ENCODE measurements at regions not wholly inside any gene's neighbourhood (a gene's known extent, or its start where the extent isn't known, plus 50 kb on each side); places are given as distances from the start of the nearest gene placed in this dataset.

GRCh38 chr2:23283653-23284052 lies 101.3 kb upstream of the KLHL29 start:
- Histone ChIP-seq H3K27ac (ENCODE audit: insufficient read depth, low read length) (no peak overlapping the region), H3K9me3 (ENCODE audit: control insufficient read depth, insufficient read depth, low read depth, low read length) (no peaks in the 10 kb centered on the region), H2AFZ (ENCODE audit: low read length) (no peak overlapping the region), H3K27me3 (ENCODE audit: control insufficient read depth, insufficient read depth, low read length) (no peaks in the 10 kb centered on the region), H3K79me2 (ENCODE audit: control insufficient read depth, insufficient read depth, low read length) (no peaks in the 10 kb centered on the region), H3K4me1 (ENCODE audit: control insufficient read depth, extremely low read depth, insufficient read depth, low read length) (peaks cover 8% of the 10 kb centered on the region), H3K9ac (ENCODE audit: insufficient read depth, low read length) (no peak overlapping the region), H3K36me3 (ENCODE audit: control insufficient read depth, insufficient read depth, low read length) (no peaks in the 10 kb centered on the region), H4K20me1 (ENCODE audit: control insufficient read depth, extremely low read depth, insufficient read depth, low read length) (no peaks in the 10 kb centered on the region), H3K4me3 (replicated peaks in 1 of 4; ENCODE audit: control extremely low read depth in 1 of 4, insufficient read depth in 1 of 4, low read depth in 3 of 4, low read length in 4 of 4) (no peak overlapping the region), H3K4me2 (ENCODE audit: extremely low read depth, insufficient read depth, low read length) (no peak overlapping the region)
- no peak for TF ChIP-seq CTCF (conservative IDR thresholded peaks at IDR 0.05 in 1 of 2, IDR thresholded peaks at IDR 0.05 in 1 of 2; ENCODE audit: low read depth in 1 of 2, low read length in 2 of 2)
- TF ChIP-seq EZH2 (IDR thresholded peaks at IDR 0.05; ENCODE audit: low read length, missing control alignments), result no peak
- DNase-seq (ENCODE audit: low read depth in 2 of 2), result peak in 1 of 2 donors; percentile 9

- no peak for DNase-seq (ENCODE audit: low read depth in 2 of 2)
- Histone ChIP-seq H4K20me1 (ENCODE audit: control insufficient read depth, extremely low read depth, insufficient read depth, low read length) (no peaks in the 10 kb centered on the region), H3K27ac (ENCODE audit: insufficient read depth, low read length) (no peak overlapping the region), H3K36me3 (ENCODE audit: control insufficient read depth, insufficient read depth, low read length) (no peaks in the 10 kb centered on the region), H3K79me2 (ENCODE audit: control insufficient read depth, insufficient read depth, low read length) (no peaks in the 10 kb centered on the region), H3K27me3 (ENCODE audit: control insufficient read depth, insufficient read depth, low read length) (no peaks in the 10 kb centered on the region), H3K9me3 (ENCODE audit: control insufficient read depth, insufficient read depth, low read depth, low read length) (no peaks in the 10 kb centered on the region), H3K4me3 (replicated peaks in 1 of 4; ENCODE audit: control extremely low read depth in 1 of 4, insufficient read depth in 1 of 4, low read depth in 3 of 4, low read length in 4 of 4) (no peak overlapping the region), H3K9ac (ENCODE audit: insufficient read depth, low read length) (no peak overlapping the region), H3K4me1 (ENCODE audit: control insufficient read depth, extremely low read depth, insufficient read depth, low read length) (peaks cover 8% of the 10 kb centered on the region), H2AFZ (ENCODE audit: low read length) (no peak overlapping the region), H3K4me2 (ENCODE audit: extremely low read depth, insufficient read depth, low read length) (no peak overlapping the region)
- no peak for TF ChIP-seq EZH2 (IDR thresholded peaks at IDR 0.05; ENCODE audit: low read length, missing control alignments)
- no peak for TF ChIP-seq CTCF (conservative IDR thresholded peaks at IDR 0.05 in 1 of 2, IDR thresholded peaks at IDR 0.05 in 1 of 2; ENCODE audit: low read depth in 1 of 2, low read length in 2 of 2)
Measured at GRCh38 chr2:23285091-23285800, 99.7 kb upstream of the KLHL29 start.

- H4K20me1 ChIP-seq (ENCODE audit: control insufficient read depth, extremely low read depth, insufficient read depth, low read length), result no peaks in the 10 kb centered on the region
- no peak overlapping the region for H3K4me3 ChIP-seq (replicated peaks in 1 of 4; ENCODE audit: control extremely low read depth in 1 of 4, insufficient read depth in 1 of 4, low read depth in 3 of 4, low read length in 4 of 4)
- no peak overlapping the region for H3K27ac ChIP-seq (ENCODE audit: insufficient read depth, low read length)
- H3K4me2 ChIP-seq (ENCODE audit: extremely low read depth, insufficient read depth, low read length), result no peak overlapping the region
- no peak for TF ChIP-seq EZH2 (IDR thresholded peaks at IDR 0.05; ENCODE audit: low read length, missing control alignments)
- TF ChIP-seq CTCF (conservative IDR thresholded peaks at IDR 0.05 in 1 of 2, IDR thresholded peaks at IDR 0.05 in 1 of 2; ENCODE audit: low read depth in 1 of 2, low read length in 2 of 2), result no peak
- H3K36me3 ChIP-seq (ENCODE audit: control insufficient read depth, insufficient read depth, low read length), result no peaks in the 10 kb centered on the region
- H3K27me3 ChIP-seq (ENCODE audit: control insufficient read depth, insufficient read depth, low read length), result no peaks in the 10 kb centered on the region
- H3K4me1 ChIP-seq (ENCODE audit: control insufficient read depth, extremely low read depth, insufficient read depth, low read length), result peaks cover 8% of the 10 kb centered on the region
- no peak overlapping the region for H2AFZ ChIP-seq (ENCODE audit: low read length)
- H3K79me2 ChIP-seq (ENCODE audit: control insufficient read depth, insufficient read depth, low read length), result no peaks in the 10 kb centered on the region
- no peak for DNase-seq (ENCODE audit: low read depth in 2 of 2)
- H3K9me3 ChIP-seq (ENCODE audit: control insufficient read depth, insufficient read depth, low read depth, low read length), result no peaks in the 10 kb centered on the region
- no peak overlapping the region for H3K9ac ChIP-seq (ENCODE audit: insufficient read depth, low read length)
Measured at GRCh38 chr2:23286031-23286757, 98.8 kb upstream of the KLHL29 start.
